NCI-H2227 (cell line): ENCODE measurements at regions not wholly inside any gene's neighbourhood (a gene's known extent, or its start where the extent isn't known, plus 50 kb on each side); places are given as distances from the start of the nearest gene placed in this dataset.

ENCODE experiments used
- DNase-seq: peaks from one replicate; lab custom pipeline; 2025; ENCODE audit not compliant: unreplicated experiment; lab: John Stamatoyannopoulos, UW

- DNase-seq, result no peak
Measured at GRCh38 chr20:10724449-10725173, 50.8 kb upstream of the JAG1 start.

GRCh38 chr20:10728873-10729670 is 55.3 kb upstream of the JAG1 start:
- no peak for DNase-seq

- no peak for DNase-seq
Measured at GRCh38 chr20:10729785-10730184, 56.0 kb upstream of the JAG1 start.

- DNase-seq, result no peak
Measured at GRCh38 chr20:10730629-10731183, 56.9 kb upstream of the JAG1 start.

GRCh38 chr20:10731190-10731965 is 57.6 kb upstream of the JAG1 start:
- no peak for DNase-seq

GRCh38 chr20:10733122-10733521 is 59.3 kb upstream of the JAG1 start:
- no peak for DNase-seq

- no peak for DNase-seq
Measured at GRCh38 chr20:10735195-10735949, 61.6 kb upstream of the JAG1 start.

- no peak for DNase-seq
Measured at GRCh38 chr20:10739134-10739533, 65.3 kb upstream of the JAG1 start.

- no peak for DNase-seq
Measured at GRCh38 chr20:10739566-10739965, 65.8 kb upstream of the JAG1 start.

- no peak for DNase-seq
Measured at GRCh38 chr20:10741060-10741459, 67.3 kb upstream of the JAG1 start.

GRCh38 chr20:10745790-10746189 is 72.0 kb upstream of the JAG1 start:
- DNase-seq, result no peak

- no peak for DNase-seq
Measured at GRCh38 chr20:10747019-10747418, 73.2 kb upstream of the JAG1 start.

GRCh38 chr20:10749084-10749483 is 75.3 kb upstream of the JAG1 start:
- DNase-seq, result no peak

- DNase-seq, result no peak
Measured at GRCh38 chr20:10752206-10752605, 78.4 kb upstream of the JAG1 start.

GRCh38 chr20:10754824-10755223 is 81.0 kb upstream of the JAG1 start:
- DNase-seq, result no peak

GRCh38 chr20:10758446-10758845 is 84.6 kb upstream of the JAG1 start:
- DNase-seq, result no peak

- DNase-seq, result no peak
Measured at GRCh38 chr20:10761232-10761631, 87.4 kb upstream of the JAG1 start.

- no peak for DNase-seq
Measured at GRCh38 chr20:10761786-10762185, 88.0 kb upstream of the JAG1 start.

GRCh38 chr20:10762216-10762615 is 88.4 kb upstream of the JAG1 start:
- no peak for DNase-seq

- no peak for DNase-seq
Measured at GRCh38 chr20:10763112-10763511, 89.3 kb upstream of the JAG1 start.

GRCh38 chr20:10769700-10770099 is 95.9 kb upstream of the JAG1 start:
- no peak for DNase-seq
